GM06990 (cell line): ENCODE measurements at regions not wholly inside any gene's neighbourhood (a gene's known extent, or its start where the extent isn't known, plus 50 kb on each side); places are given as distances from the start of the nearest gene placed in this dataset.
"Not testable (repeated sequence)": the region's sequence is repeated elsewhere in the genome, so short reads cannot be mapped to it uniquely, and the experiment has no call there.

ENCODE experiments used
- DNase-seq: peaks from one replicate; pipeline ENCODE4 v3.0.0-alpha.2; 2011; ENCODE audit not compliant: insufficient read length; ENCODE audit errors: extremely low read depth
- H3K27me3 ChIP-seq: replicated peaks from 2 replicates; pipeline ENCODE4 v1.6.0; 2011; ENCODE audit warnings: low read length; ENCODE audit not compliant: control insufficient read depth, insufficient read depth
- H3K36me3 ChIP-seq: 2 replicates; pipeline ENCODE4 v1.5.1; 2011; ENCODE audit warnings: low read length; ENCODE audit not compliant: control insufficient read depth, insufficient read depth
- H3K4me3 ChIP-seq: replicated peaks from 2 replicates; pipeline ENCODE4 v1.5.1; 2011; ENCODE audit warnings: low read depth, mild to moderate bottlenecking, control low read depth, low read length
- TF ChIP-seq, protein P1 (sequence below): IDR thresholded peaks from 2 replicates; pipeline ENCODE4 v1.5.1; 2011; ENCODE audit warnings: low read length, control low read depth, mild to moderate bottlenecking, inconsistent platforms; ENCODE audit not compliant: insufficient read depth, poor library complexity, severe bottlenecking

DNA sequence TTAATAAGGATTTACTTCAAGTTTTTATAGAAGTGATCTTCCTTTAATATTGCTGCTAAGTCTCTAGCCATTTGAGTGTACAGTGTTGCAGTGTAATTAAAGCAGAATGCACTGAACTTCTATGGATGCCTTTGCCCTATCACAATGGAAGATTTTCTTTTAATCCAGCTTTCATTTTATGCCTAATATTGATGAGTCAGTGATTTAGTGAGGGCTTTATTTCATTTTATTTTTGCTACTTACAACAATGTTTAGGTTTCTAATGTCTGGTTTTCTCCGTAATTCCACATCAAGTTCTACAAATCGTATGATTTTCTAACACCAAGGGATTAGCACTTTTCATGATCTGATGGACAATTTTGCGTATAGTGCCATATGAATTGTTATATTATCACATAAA, 504.1 kb downstream of the PCDH11X start:
- H3K27me3 ChIP-seq, result no peaks in the 10 kb centered on the region
- H3K4me3 ChIP-seq, result no peak overlapping the region
- no peak for DNase-seq
- TF ChIP-seq, protein P1, sequence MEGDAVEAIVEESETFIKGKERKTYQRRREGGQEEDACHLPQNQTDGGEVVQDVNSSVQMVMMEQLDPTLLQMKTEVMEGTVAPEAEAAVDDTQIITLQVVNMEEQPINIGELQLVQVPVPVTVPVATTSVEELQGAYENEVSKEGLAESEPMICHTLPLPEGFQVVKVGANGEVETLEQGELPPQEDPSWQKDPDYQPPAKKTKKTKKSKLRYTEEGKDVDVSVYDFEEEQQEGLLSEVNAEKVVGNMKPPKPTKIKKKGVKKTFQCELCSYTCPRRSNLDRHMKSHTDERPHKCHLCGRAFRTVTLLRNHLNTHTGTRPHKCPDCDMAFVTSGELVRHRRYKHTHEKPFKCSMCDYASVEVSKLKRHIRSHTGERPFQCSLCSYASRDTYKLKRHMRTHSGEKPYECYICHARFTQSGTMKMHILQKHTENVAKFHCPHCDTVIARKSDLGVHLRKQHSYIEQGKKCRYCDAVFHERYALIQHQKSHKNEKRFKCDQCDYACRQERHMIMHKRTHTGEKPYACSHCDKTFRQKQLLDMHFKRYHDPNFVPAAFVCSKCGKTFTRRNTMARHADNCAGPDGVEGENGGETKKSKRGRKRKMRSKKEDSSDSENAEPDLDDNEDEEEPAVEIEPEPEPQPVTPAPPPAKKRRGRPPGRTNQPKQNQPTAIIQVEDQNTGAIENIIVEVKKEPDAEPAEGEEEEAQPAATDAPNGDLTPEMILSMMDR, result no peak
- H3K36me3 ChIP-seq, result no peaks in the 10 kb centered on the region

DNA sequence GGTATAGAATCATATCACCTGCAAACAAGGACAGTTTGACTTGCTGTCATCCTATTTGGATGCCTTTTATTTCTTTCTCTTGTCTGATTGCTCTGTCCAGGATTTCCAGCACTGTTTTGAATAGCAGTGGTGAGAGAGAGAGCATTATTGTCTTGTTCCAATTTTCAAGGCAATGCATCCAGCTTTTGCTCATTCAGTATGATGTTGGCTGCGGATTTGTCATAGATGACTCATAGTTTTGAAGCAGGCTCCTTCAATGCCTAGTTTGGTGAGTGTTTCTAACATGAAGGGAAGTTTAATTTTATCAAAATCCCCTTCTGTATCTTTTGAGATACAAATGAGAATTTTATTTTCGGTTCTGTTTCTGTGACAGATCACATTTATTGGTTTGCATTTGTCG, 518.9 kb downstream of the PCDH11X start:
- not testable (repeated sequence) for DNase-seq, H3K36me3 ChIP-seq, H3K4me3 ChIP-seq

DNA sequence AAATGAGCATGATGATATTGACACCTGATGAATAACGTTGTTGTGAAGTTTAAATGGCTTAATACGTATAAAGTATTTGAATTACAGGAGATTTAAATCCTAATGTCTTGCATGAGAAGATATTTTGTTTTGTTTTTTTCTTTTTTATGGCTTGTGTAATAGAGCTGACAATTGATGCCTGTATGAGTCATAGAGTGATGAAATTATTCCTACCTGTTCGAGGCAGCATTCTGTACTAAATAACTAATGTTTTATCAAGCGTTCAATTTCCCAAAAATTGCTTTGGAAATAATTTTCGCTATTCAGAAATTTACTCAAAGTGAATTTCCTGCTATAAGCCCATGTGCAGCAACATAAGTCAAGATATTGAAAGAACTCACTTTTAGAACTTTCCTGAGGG, 554.0 kb downstream of the PCDH11X start:
- not testable (repeated sequence) for H3K4me3 ChIP-seq, H3K36me3 ChIP-seq, DNase-seq, H3K27me3 ChIP-seq

More for the DNA sequence above, 518.9 kb downstream of the PCDH11X start:
- H3K27me3 ChIP-seq, result not testable (repeated sequence)

DNA sequence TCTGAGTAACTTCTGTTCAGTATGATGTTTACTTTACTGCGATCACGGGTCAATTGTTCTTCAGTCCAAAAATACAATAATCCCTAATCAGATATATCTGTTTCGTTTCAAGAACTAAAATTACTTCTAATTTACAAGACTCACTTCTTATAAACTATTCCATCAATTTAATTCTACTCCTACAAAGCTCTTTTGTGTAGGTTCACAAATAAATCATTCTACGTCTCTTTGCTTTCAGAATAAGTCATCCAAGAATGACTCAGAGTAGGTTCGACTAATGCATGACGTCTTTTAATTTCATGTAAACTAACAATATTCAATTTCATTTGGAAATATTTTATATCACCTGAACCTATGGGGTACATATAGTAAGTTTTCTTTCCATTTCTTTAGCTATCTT, 571.9 kb downstream of the PCDH11X start:
- H3K27me3 ChIP-seq, H3K4me3 ChIP-seq, DNase-seq, H3K36me3 ChIP-seq: not testable (repeated sequence)

DNA sequence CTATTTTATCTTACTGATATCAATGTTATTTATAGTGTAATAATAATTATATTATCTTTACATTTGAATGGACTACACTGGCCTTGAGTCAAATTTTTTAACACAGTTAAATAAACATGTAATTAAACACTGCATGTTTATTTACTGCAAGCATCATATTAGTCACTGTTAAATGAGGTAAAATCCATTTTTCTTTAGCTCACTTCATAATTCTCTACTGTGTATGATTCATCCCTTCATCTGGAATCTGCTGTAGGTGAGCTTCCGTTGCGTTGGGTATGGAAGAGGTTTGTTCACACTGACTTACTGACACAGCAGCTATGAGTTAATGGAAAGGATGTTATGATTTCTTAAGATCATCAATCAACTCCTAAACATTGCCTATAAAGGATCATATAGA, 572.3 kb downstream of the PCDH11X start:
- Histone ChIP-seq H3K27me3 (no peaks in the 10 kb centered on the region), H3K36me3 (no peaks in the 10 kb centered on the region), H3K4me3 (no peak overlapping the region)
- TF ChIP-seq, protein P1, result no peak
- DNase-seq, result no peak
